ACHN (cell line): ENCODE measurements at regions not wholly inside any gene's neighbourhood (a gene's known extent, or its start where the extent isn't known, plus 50 kb on each side); places are given as distances from the start of the nearest gene placed in this dataset.
"Not testable (repeated sequence)": the region's sequence is repeated elsewhere in the genome, so short reads cannot be mapped to it uniquely, and the experiment has no call there.

Experiments
- DNase-seq: peaks from one replicate; pipeline ENCODE4 v3.0.0-alpha.2; 2015
- in situ Hi-C: cut with HindIII; loops from 2 replicates; pipeline ENCODE4 v1.10.0; 2017; ENCODE audit warnings: low sequenced_read_pairs, low pct_ligation_motif_present, low pct_unique_long_range_greater_than_20kb

DNA sequence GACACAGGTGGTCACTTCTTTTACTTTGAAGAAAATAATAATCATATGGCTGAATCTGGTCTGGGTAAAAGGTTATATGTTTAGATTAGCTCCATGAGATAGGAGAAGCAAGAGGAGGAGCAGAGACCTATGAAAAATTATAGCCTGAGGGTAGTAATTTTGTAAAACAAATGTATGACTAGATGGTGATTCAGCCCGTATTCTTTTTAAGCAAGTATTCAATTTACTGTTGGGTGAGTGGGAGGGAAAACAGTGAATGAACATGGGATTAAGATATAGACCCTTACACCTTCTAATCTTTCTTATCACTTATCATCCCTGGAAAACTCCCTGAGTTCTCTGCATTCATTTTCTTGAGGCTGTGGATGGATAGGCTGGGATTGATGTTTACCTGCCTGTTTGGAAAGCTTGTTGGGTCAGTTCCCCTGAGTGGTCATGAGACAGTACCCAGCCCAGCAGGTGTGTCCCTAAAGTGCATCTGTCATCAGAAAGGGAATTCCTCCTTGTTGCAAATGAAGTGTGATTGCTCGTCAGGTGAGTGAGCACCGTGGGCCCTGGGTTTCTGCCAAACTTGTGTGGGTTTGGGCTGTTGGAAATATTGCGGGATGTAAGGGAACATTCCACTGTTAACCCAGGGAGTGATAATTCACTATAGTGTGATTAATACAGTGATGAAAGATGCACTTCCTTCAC lies 101.2 kb upstream of the GDNF start:
- in situ Hi-C loops, result no loop called here
- no peak for DNase-seq

DNA sequence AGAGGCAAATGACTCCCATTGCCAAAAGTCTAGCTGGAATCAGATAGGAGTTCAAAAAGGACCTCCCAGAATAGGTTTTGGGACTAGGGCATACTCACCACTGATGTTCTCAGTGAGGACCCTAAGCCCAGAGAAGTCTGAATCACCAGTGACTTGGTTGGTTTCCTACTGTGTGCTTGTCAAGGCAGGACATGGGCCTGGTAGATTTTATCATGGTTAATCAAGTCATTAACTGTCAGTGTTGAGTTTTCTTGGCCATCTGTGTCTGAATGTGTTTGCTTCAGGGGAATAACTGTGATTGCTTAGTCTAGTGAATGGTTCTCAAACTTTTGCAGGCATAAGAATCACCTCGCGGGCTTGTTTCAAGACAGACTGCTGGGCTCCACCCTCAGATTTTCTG lies 99.0 kb upstream of the GDNF start:
- no peak for DNase-seq
- in situ Hi-C loops, result no loop called here

DNA sequence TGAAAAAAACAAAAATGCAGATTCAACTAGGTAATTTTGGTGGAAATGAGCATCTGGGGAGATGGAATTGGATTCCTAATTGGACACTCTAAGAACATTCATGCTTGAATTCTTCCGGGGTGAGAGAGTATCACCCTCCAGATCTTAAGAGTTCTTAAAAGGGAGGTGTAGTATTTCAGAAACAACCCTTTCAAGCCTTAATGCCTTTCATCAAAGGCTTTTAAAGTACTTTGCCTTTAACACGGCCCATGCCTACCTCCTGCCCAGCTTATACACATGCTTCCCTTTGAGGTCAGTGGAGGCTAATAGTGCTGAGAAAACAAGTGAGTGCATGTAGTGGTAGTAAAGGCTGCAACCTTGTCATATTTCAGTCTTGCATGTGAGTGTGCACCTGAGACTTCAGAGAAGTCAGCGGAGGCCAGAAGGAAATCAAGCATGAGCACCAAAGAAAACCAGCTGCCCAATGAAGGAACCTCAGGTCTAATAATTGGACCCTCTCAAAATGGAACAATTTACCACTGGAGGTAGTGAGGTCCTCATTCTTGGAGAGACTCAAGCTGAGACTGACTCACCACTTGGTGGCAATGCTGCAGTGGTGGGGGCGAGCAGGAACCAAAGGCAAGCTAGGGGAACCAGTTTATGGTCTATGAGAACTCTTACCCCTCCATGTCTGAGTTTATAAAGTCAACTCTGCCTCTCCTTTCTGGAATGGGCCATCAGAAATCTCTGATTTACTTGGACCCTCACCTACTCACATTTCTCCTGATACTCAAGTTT lies 98.4 kb upstream of the GDNF start:
- DNase-seq, result no peak
- in situ Hi-C loops, result no loop called here

- DNase-seq, result no peak
- in situ Hi-C loops, result no loop called here
Observed at GRCh38 chr5:37936091-37936490, 96.2 kb upstream of the GDNF start.

GRCh38 chr5:37933576-37933975 lies 93.7 kb upstream of the GDNF start:
- no peak for DNase-seq
- in situ Hi-C loops, result no loop called here

DNA sequence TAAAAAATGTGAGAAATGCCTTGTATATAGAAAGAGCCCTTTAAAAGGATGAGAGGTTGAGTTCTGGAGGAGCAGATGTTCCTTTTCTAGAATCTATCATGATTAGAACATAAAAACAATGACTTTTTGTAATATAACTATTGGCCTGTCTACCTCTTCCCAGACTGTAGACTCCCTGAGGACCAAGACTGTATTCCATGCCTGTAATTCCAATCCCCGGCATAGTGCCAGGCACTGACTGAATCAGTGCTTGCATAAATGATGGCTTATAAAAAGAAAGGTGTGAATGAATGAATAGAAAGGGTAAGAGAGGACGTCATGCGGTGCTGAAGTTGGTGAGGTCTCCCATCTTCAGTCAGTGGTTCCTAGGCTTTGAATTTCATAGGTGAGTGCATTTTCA lies 92.6 kb upstream of the GDNF start:
- in situ Hi-C loops, result no loop called here
- no peak for DNase-seq

GRCh38 chr5:37931541-37931940 lies 91.7 kb upstream of the GDNF start:
- DNase-seq, result no peak
- in situ Hi-C loops, result no loop called here

GRCh38 chr5:37930350-37930749 lies 90.5 kb upstream of the GDNF start:
- in situ Hi-C loops, result no loop called here
- no peak for DNase-seq

- DNase-seq, result no peak
- in situ Hi-C loops, result no loop called here
Observed at GRCh38 chr5:37929791-37930190, 90.0 kb upstream of the GDNF start.

DNA sequence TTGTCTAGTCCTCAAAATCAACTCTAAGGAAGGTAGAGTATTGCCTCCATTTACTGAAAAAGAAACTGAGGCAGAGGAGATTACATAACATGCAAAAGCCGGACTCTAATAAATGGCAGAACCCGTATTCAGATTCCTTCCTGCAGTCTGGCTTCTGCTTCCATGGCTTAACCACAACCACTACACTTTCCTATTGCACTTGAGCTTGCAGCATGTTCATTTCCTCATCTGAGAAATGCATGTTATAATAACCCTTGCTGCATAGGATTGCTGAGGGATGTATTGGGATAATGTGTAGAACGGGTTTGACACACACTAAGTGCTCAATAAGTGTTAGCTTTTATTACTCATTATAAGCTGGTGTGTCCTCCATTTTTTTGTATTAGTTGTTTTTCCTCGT lies 87.9 kb upstream of the GDNF start:
- in situ Hi-C loops, DNase-seq: not testable (repeated sequence)

DNA sequence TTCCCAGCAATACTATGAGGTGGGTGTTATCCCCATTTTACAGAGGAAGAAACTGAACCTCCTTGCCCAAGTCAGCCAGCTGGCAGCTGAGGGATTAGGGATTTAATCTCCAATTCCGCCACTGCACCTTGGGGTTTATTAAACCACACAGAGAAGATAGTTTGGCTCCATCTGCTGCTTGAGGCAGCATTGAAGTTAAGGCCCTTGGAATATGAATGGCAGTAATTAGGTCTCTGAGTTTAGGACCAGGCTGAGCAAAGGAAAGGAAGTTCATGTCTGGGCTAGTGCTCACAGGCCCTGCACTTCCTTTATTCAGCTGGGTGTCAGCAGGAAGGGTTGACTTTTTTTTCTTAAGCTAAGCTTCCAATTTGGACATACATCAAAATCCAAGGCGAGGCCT lies 86.9 kb upstream of the GDNF start:
- no peak for DNase-seq
- in situ Hi-C loops, result no loop called here

DNA sequence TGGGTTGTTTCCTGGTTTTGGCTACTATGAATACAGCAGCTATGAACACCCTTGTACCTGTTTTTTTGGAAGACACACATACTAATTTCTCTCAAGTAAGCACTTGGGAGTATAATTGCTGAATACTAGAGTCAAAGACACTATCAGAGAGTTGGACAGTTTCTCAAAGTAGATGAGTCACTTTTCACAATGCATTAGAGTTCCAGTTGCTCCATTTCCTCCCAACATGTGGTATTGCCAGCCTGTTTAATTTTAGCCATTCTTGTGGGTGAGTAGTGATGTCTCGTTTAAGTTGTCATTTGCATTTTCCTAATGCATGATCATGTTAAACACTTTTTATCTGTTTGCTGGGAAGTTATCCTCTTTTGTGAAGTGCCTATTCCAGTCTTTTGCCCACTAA lies 81.6 kb upstream of the GDNF start:
- in situ Hi-C loops, result no loop called here
- DNase-seq, result no peak

GRCh38 chr5:37918424-37918823 lies 78.6 kb upstream of the GDNF start:
- in situ Hi-C loops, result no loop called here

GRCh38 chr5:37916525-37916924 lies 76.7 kb upstream of the GDNF start:
- no peak for DNase-seq
- in situ Hi-C loops, result no loop called here

More at GRCh38 chr5:37918424-37918823, 78.6 kb upstream of the GDNF start:
- DNase-seq, result no peak

GRCh38 chr5:37915097-37915736 lies 75.4 kb upstream of the GDNF start:
- DNase-seq, result no peak
- in situ Hi-C loops, result no loop called here

DNA sequence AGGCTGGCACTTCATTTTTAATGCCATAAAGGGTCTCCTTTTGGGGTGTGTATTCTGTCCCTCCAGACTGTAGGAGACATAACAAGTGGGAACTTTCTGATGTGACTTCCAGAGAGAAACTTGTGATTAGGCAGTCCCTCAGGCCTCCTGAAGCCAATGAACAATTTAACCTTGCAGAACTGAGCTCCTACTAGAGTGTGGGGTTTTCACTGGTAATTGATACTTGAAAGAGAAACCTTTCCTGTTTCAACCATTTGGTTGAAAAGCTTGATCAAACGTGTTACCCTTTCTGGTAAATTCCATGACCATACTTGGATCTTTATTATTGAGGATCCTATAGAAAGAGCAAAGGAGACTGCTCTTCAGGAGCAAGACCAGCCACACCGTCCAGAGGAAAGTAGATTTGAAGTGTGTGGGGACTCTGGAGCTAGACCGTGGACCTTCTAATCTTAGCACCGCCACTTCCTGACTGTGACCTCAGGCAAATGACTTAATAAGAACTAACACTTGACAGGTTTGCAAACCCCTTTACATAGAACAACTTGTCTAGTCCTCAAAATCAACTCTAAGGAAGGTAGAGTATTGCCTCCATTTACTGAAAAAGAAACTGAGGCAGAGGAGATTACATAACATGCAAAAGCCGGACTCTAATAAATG lies 69.9 kb upstream of the GDNF start:
- DNase-seq, in situ Hi-C loops: not testable (repeated sequence)

DNA sequence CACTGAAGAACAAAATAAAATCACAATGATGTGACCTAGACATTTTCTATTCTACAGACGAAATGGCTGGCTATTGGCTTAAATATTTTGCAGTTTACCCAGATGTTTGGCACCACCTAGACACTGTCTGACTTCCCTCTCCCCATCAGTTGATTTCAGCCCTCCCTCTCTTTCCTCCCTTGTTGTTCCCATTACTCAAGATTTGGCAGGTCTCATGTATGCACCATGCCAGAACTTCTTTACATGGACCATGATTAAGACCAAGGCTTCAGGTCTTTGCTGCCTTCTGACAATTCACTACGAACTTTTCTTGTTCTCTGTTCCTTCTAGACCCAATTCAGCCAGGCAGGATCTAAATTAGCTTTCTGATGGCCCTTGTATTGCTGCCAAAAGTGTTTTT lies 66.6 kb upstream of the GDNF start:
- DNase-seq, result no peak
- in situ Hi-C loops, result no loop called here

DNA sequence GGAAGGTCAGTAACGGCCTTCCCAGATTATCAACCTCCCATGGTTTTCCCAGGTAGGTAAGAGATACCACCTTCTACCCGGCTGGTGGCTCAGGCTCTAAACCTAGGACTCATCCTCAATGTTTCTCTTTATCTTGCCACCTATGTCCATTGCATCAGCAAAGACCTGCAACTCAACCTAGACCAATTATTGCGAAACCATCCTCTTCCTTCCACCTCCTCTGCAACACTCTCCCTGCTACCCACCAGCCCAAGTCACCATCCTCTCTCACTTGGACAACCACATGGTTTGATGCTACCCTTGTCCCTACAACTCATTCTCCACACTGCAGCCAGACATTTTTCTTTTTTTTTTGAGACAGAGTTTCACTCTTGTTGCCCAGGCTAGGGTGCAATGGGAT lies 65.4 kb upstream of the GDNF start:
- in situ Hi-C loops, result no loop called here
- no peak for DNase-seq

GRCh38 chr5:37902323-37902722 lies 62.5 kb upstream of the GDNF start:
- DNase-seq, result no peak
- in situ Hi-C loops, result no loop called here
